ENCODE measurements at regions not wholly inside any gene's neighbourhood (a gene's known extent, or its start where the extent isn't known, plus 50 kb on each side); places are given as distances from the start of the nearest gene placed in this dataset.

GRCh38 chr5:103414604-103415003 is 148.0 kb downstream of the NUDT12 start:
- TF ChIP-seq POLR2A (IDR thresholded peaks at IDR 0.05; ENCODE audit: low read depth) (no peak), CTCF (IDR thresholded peaks at IDR 0.05) (no peak), POLR2AphosphoS5 (IDR thresholded peaks at IDR 0.05) (no peak), EP300 (IDR thresholded peaks at IDR 0.05) (no peak)

All from esophagus muscularis mucosa (tissue), 4 donors.